Kidney capillary endothelial cell (primary cell): ENCODE measurements at regions not wholly inside any gene's neighbourhood (a gene's known extent, or its start where the extent isn't known, plus 50 kb on each side); places are given as distances from the start of the nearest gene placed in this dataset.
A peak's percentile ranks its signal among the peaks of the same experiment; 100 is the strongest.
"Not testable (repeated sequence)": the region's sequence is repeated elsewhere in the genome, so short reads cannot be mapped to it uniquely, and the experiment has no call there.

Experiments
- DNase-seq: peaks from one replicate; pipeline ENCODE4 v3.0.0-alpha.2; 2018; ENCODE audit warnings: low spot score

GRCh38 chr4:89496851-89497250 lies 189.3 kb upstream of the GPRIN3 start:
- DNase-seq: no peak

GRCh38 chr4:89493367-89493766 lies 185.8 kb upstream of the GPRIN3 start:
- no peak for DNase-seq

GRCh38 chr4:89492581-89493071 lies 185.0 kb upstream of the GPRIN3 start:
- DNase-seq: peak; percentile 80

GRCh38 chr4:89491761-89492160 lies 184.2 kb upstream of the GPRIN3 start:
- DNase-seq: no peak

GRCh38 chr4:89489921-89490431 lies 182.4 kb upstream of the GPRIN3 start:
- not testable (repeated sequence) for DNase-seq

DNA sequence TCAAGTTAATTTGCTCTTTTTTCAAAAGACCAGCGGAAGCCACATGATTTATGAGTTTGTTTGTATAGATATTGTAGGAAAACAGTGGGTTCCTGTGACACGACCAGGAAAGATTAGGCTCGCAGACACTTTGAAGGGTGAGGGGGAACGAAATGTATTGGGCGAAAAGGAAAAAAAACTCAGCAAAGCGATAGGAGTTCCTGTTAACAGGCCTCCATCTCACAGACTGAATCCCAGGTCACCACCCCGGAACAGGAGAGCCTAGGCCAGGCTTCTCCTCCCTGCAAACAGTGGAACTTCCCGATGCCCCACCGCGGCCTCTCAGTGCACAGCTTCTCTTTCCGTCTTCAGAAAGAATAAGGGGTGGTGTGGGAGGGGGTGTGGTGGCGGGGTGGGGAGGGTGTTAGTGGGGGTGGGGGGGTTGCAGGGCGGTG lies 181.8 kb upstream of the GPRIN3 start:
- no peak for DNase-seq

DNA sequence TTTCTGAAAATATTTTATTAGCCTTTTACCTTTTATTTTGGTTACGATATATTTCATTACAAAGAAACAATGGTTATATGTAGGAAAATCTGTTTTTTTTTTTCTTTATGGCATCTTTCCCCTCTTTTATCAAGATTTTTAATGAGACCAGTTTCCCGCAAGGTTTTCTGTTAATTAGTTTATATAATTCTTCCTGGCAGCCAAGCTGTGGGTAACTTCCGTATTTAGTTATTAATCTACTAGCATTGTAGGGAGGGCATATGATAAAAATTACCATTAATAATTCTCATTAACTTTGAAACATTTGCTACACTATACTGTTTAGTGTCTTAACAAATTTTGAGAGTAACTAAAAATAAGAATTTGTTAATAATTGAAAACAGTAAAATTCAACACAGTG lies 181.1 kb upstream of the GPRIN3 start:
- no peak for DNase-seq

DNA sequence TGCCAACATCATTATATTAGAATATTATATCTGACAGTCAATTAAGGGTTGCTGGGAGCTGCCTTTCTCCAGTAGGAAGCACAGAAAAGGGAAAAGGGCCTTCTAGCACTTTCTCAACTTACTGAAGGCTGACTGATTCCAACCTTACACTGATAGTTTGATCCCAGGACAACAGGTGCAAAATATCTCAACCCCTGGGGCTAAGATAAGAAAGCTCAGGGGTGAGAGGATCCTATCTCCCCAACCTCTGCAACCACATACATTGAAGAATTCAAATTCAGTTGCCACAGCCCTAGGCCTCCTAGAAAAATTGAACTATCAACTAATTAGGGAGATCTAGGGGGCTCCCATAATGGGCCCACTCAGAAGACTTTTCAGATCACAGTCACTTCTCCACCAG lies 179.1 kb upstream of the GPRIN3 start:
- DNase-seq: no peak

GRCh38 chr4:89486042-89486441 lies 178.4 kb upstream of the GPRIN3 start:
- no peak for DNase-seq

GRCh38 chr4:89483833-89484232 lies 176.2 kb upstream of the GPRIN3 start:
- DNase-seq: no peak

GRCh38 chr4:89482926-89483595 lies 175.5 kb upstream of the GPRIN3 start:
- DNase-seq: no peak

GRCh38 chr4:89482251-89482650 lies 174.7 kb upstream of the GPRIN3 start:
- no peak for DNase-seq

DNA sequence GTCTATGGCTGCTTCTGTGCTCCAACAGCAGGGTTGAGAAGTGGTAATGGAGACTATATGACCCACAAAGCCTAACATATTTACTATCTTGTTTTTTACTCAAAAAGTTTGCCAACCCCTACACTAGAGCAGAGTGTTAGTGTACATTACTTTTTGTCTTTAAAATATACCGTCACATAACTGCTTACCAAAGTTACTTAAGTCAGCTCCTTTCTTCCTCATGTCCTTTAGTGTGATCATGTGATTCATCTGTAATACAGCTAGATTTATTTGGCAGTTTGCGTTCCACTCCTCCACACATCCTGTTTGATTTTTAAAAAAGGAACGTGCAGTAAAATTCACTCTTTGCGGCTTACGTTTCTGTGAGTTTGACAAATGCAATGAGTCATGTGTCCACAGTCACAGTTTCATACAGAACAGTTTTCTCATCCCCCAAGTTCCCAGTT lies 162.4 kb upstream of the GPRIN3 start:
- DNase-seq: peak; percentile 65

DNA sequence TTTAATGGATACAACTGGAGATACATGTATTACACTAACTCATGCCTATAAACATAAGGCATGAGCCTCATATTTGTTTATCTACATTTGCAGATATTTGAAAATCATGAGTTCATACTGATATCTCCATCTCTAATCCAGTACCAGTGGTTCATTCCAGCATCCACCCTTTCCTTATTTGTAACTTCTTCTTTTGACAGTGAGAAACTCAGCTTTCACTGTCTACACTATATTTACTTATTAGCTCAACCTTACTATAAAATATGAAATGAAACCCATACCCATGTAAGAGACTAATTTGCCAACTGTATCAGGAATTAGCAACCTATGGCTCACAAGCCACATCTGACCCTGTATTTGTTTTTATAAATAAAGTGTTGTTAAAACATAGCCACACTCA lies 161.9 kb upstream of the GPRIN3 start:
- no peak for DNase-seq

- DNase-seq: no peak
Measured at GRCh38 chr4:89468602-89469001, 161.0 kb upstream of the GPRIN3 start.

- DNase-seq: no peak
Measured at GRCh38 chr4:89463341-89463740, 155.7 kb upstream of the GPRIN3 start.

DNA sequence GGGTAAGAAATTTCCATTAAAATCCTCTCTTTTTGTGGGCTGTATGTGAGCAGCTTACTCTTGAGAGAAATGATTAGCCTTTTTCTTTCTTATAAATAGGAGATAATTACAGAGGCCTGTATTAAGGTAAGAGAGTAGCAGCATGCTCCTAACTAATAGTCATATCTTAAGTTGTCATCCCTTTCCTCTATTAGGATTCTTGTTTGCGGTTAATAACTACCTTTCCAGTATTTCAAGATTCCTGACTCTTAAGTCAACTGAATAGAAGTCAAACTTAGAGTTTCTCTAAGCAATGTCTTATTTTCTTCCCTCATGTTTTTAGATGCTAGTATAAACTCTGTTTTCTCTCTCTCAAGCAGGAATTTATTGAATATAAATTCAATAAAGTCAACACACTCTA lies 139.9 kb upstream of the GPRIN3 start:
- DNase-seq: no peak

DNA sequence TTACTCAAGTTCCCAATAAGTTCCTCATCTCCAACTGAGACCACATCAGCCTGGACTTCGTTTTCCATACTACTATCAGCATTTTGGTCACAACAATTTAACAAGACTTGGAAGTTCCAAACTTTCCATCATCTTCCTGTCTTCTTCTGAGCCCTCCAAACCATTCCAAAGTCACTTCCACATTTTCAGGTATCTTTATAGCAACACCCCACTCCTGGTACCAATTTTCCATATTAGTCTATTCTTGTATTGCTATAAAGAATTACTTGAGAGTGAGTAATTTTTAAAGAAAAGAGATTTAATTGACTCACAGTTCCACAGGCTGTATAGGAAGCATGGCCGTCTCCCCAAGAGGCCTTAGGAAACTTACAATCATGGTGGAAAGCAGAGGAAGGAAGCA lies 138.6 kb upstream of the GPRIN3 start:
- no peak for DNase-seq

DNA sequence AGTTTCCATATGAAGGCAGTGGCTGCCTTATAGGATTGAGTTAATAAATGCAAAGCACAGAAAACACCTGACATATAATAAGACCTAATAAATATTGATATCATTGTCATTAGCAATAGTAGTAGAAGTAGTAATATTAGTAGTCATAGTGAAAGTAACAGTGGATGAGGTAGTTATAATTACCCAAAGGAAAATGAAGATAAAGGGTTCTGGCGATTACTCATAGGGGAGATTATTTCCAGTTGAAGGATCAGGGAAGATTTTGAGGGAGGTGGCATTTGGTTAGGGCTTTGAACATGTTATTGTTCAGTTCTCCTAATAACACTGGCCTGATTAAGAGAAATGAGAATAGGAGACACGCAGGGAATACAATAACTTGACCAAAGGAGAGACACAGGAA lies 131.9 kb upstream of the GPRIN3 start:
- DNase-seq: no peak

GRCh38 chr4:89438102-89438831 lies 130.7 kb upstream of the GPRIN3 start:
- DNase-seq: no peak

- peak; percentile 57 for DNase-seq
Measured at GRCh38 chr4:89434364-89434988, 126.9 kb upstream of the GPRIN3 start.

DNA sequence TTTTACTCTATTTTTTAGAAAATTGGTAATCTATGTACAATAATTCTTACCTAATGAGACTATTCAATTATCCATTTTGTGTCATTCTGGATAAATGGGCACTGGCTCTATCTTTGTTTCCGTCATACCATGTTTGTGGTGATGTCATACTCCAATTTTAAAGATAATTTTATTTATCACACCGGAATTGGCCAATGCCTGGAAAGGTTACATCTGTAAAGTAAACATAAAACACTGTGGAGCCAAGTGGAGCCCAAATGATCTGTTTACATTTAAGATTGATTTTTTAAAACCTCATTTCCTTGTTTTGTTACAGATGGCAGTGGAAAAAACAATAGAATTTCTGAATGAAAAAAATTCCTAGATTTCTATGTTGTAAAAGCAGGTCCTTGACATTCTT lies 120.2 kb upstream of the GPRIN3 start:
- DNase-seq: no peak

GRCh38 chr4:89425023-89425422 lies 117.4 kb upstream of the GPRIN3 start:
- no peak for DNase-seq
